IMR-90 (cell line): ENCODE measurements at regions not wholly inside any gene's neighbourhood (a gene's known extent, or its start where the extent isn't known, plus 50 kb on each side); places are given as distances from the start of the nearest gene placed in this dataset.

Experiments
- ATAC-seq: fragments of 200-7000 bp; cut with Tn5 transposase; 2 replicates; pipeline ENCODE4 v1.9.1; 2020; ENCODE audit warnings: low read depth, mild to moderate bottlenecking, moderate library complexity
- BruUV-seq: library from RNA; stranded (reverse); fragments of 400-500 nt; replicated peaks from 2 replicates; lab custom pipeline; 2021; lab: Mats Ljungman, UMichigan
- CTCF ChIA-PET: fragments of 300-600 bp; formaldehyde crosslinking; extraction: SDS; loops from one replicate; lab custom pipeline; 2021; ENCODE audit warnings: antibody characterized with exemption; lab: Yijun Ruan, JAX
- POLR2A ChIA-PET: fragments of 300-600 bp; sonication (Branson Sonifier 250); formaldehyde crosslinking; loops from one replicate; lab custom pipeline; 2022; ENCODE audit warnings: antibody characterized with exemption; ENCODE audit not compliant: unreplicated experiment; lab: Charles Lee
- DNase-seq: peaks from one replicate; pipeline ENCODE4 v3.0.0; 2013
- H2AFZ ChIP-seq: replicated peaks from 2 replicates; pipeline ENCODE3; 2013; ENCODE audit warnings: low read length, mild to moderate bottlenecking; ENCODE audit not compliant: poor library complexity
- H2AK5ac ChIP-seq: 2 replicates; pipeline ENCODE4 v1.6.1; 2013; ENCODE audit warnings: low read depth, low read length, inconsistent platforms
- H2AK9ac ChIP-seq: replicated peaks from 2 replicates; pipeline ENCODE3; 2013; ENCODE audit warnings: mild to moderate bottlenecking, low read depth, low read length, moderate library complexity; ENCODE audit not compliant: poor library complexity
- H2BK120ac ChIP-seq: 2 replicates; pipeline ENCODE4 v1.6.1; 2013; ENCODE audit warnings: low read depth, low read length, inconsistent platforms
- H2BK15ac ChIP-seq: 3 replicates; pipeline ENCODE4 v1.6.1; 2013; ENCODE audit warnings: low read depth, low read length, inconsistent platforms
- H2BK20ac ChIP-seq: 2 replicates; pipeline ENCODE4 v1.6.1; 2013; ENCODE audit warnings: low read depth, mild to moderate bottlenecking, inconsistent platforms, low read length, moderate library complexity
- H2BK5ac ChIP-seq: 2 replicates; pipeline ENCODE4 v1.6.1; 2013; ENCODE audit warnings: mild to moderate bottlenecking, low read depth, low read length, inconsistent platforms; ENCODE audit not compliant: poor library complexity, severe bottlenecking
- H3K14ac ChIP-seq: replicated peaks from 2 replicates; pipeline ENCODE4 v1.6.1; 2013; ENCODE audit warnings: low read depth, low read length, inconsistent platforms
- H3K18ac ChIP-seq: 2 replicates; pipeline ENCODE4 v1.6.1; 2013; ENCODE audit warnings: low read depth, low read length, control low read depth
- H3K23ac ChIP-seq: 2 replicates; pipeline ENCODE4 v1.6.1; 2013; ENCODE audit warnings: low read depth, low read length, inconsistent platforms
- H3K27ac ChIP-seq: 2 replicates; pipeline ENCODE4 v1.5.1; 2013; ENCODE audit warnings: mild to moderate bottlenecking, control low read depth, low read length; ENCODE audit not compliant: insufficient read depth
- H3K27me3 ChIP-seq: 2 replicates; pipeline ENCODE4 v1.6.1; 2013; ENCODE audit warnings: low read length; ENCODE audit not compliant: control insufficient read depth, insufficient read depth
- H3K36me3 ChIP-seq: 2 replicates; pipeline ENCODE4 v1.6.1; 2013; ENCODE audit warnings: low read length, mixed read lengths; ENCODE audit not compliant: control insufficient read depth, insufficient read depth
- H3K4ac ChIP-seq: 2 replicates; pipeline ENCODE4 v1.6.1; 2013; ENCODE audit warnings: low read depth, low read length, inconsistent platforms
- H3K4me1 ChIP-seq: 2 replicates; pipeline ENCODE4 v1.6.1; 2013; ENCODE audit warnings: low read length, mixed read lengths; ENCODE audit not compliant: control insufficient read depth, insufficient read depth
- H3K4me2 ChIP-seq: 2 replicates; pipeline ENCODE4 v1.6.1; 2013; ENCODE audit warnings: low read depth, mild to moderate bottlenecking, control low read depth, low read length, moderate library complexity
- H3K4me3 ChIP-seq: 2 replicates; pipeline ENCODE4 v1.5.1; 2013; ENCODE audit warnings: low read depth, mild to moderate bottlenecking, control low read depth, low read length, moderate library complexity; ENCODE audit not compliant: insufficient read depth
- H3K56ac ChIP-seq: 2 replicates; pipeline ENCODE4 v1.6.1; 2013; ENCODE audit warnings: low read length, inconsistent platforms; ENCODE audit not compliant: insufficient read depth; ENCODE audit errors: extremely low read depth
- H3K79me1 ChIP-seq, 2 experiments: 2 replicates each; pipeline ENCODE4 v1.6.1; 2013; ENCODE audit warnings: low read length in 2 of 2, inconsistent platforms in 1 of 2, low read depth in 1 of 2
- H3K9ac ChIP-seq: 2 replicates; pipeline ENCODE4 v1.6.1; 2013; ENCODE audit warnings: low read depth, low read length, control low read depth
- H3K9me1 ChIP-seq: 2 replicates; pipeline ENCODE4 v1.6.1; 2013; ENCODE audit warnings: low read length, inconsistent platforms; ENCODE audit not compliant: insufficient read depth
- H3K9me3 ChIP-seq: 2 replicates; pipeline ENCODE4 v1.6.1; 2013; ENCODE audit warnings: low read length; ENCODE audit not compliant: control insufficient read depth, insufficient read depth
- H4K20me1 ChIP-seq: 2 replicates; pipeline ENCODE4 v1.6.1; 2013; ENCODE audit warnings: low read length, inconsistent platforms; ENCODE audit not compliant: insufficient read depth
- H4K5ac ChIP-seq: 2 replicates; pipeline ENCODE4 v1.6.1; 2013; ENCODE audit warnings: mild to moderate bottlenecking, low read depth, low read length, control low read depth
- H4K8ac ChIP-seq, 2 experiments: 2 replicates each; pipeline ENCODE4 v1.6.1; 2013; ENCODE audit warnings: low read depth in 2 of 2, low read length in 2 of 2, control low read depth in 1 of 2, inconsistent platforms in 1 of 2
- H4K91ac ChIP-seq: 2 replicates; pipeline ENCODE4 v1.6.1; 2013; ENCODE audit warnings: low read depth, low read length, inconsistent platforms; ENCODE audit not compliant: insufficient read depth
- MAZ ChIP-seq: IDR thresholded peaks from 2 replicates; pipeline ENCODE4 v1.6.1; 2012; ENCODE audit warnings: low read depth, mild to moderate bottlenecking, low read length, improper control_type of control experiment, moderate library complexity, borderline replicate concordance
- MXI1 ChIP-seq: IDR thresholded peaks from 2 replicates; pipeline ENCODE4 v1.6.1; 2012; ENCODE audit warnings: low read depth, mild to moderate bottlenecking, low read length, moderate library complexity, borderline replicate concordance
- NFE2L2 ChIP-seq: fragments of 150-350 bp; IDR thresholded peaks from 2 replicates; pipeline ENCODE4 v1.6.1; 2016; ENCODE audit warnings: low read depth, mild to moderate bottlenecking, low read length
- RAD21 ChIP-seq: IDR thresholded peaks from 2 replicates; pipeline ENCODE4 v1.6.1; 2012; ENCODE audit warnings: low read length, improper control_type of control experiment
- RFX5 ChIP-seq: IDR thresholded peaks from 2 replicates; pipeline ENCODE4 v1.8.0; 2012; ENCODE audit warnings: low read depth, mild to moderate bottlenecking, low read length, moderate library complexity
- SMC3 ChIP-seq: fragments of 150-350 bp; IDR thresholded peaks from 2 replicates; pipeline ENCODE4 v1.6.1; 2016; ENCODE audit warnings: low read depth, mild to moderate bottlenecking, antibody characterized with exemption, low read length, moderate library complexity
- USF2 ChIP-seq: fragments of 150-350 bp; IDR thresholded peaks from 2 replicates; pipeline ENCODE4 v1.6.1; 2017; ENCODE audit warnings: mild to moderate bottlenecking, antibody characterized with exemption, low read length, low read depth
- WGBS, 2 experiments: methylation state at CpG; one replicate each; pipeline versions ENCODE4 v1.1.5 to v1.1.7; 2013; ENCODE audit warnings: missing lambda C conversion rate in 2 of 2; ENCODE audit not compliant: insufficient read length in 1 of 2; ENCODE audit errors: extremely low coverage in 2 of 2; 5-methylcytosine and 5-hydroxymethylcytosine counted together
- dilution Hi-C: fragments of 300-500 bp; cut with HindIII; formaldehyde crosslinking; loops from one replicate; pipeline ENCODE4 v1.14.3; 2018; ENCODE audit warnings: low sequenced_read_pairs; ENCODE audit not compliant: unreplicated experiment
- in situ Hi-C: fragments of 300-500 bp; cut with MboI; formaldehyde crosslinking; loops from 3 replicates; pipeline ENCODE4 v1.14.3; 2019; ENCODE audit warnings: low sequenced_read_pairs, inconsistent platforms, mixed read lengths
- intact Hi-C: fragments of 100-400 bp; cut with micrococcal nuclease; formaldehyde crosslinking; loops from 2 replicates; pipeline ENCODE4 v1.10.0; 2022
- TF ChIP-seq, protein P1 (sequence below): fragments of 150-350 bp; IDR thresholded peaks from 2 replicates; pipeline ENCODE4 v1.6.1; 2016; ENCODE audit warnings: low read depth, mild to moderate bottlenecking, low read length, moderate library complexity, borderline replicate concordance

GRCh38 chr9:1702701-1703100, 312.4 kb upstream of the SMARCA2 start:
- no TSS peak for BruUV-seq
- Histone ChIP-seq H3K79me1 (no peaks in the 10 kb centered on the region), H3K23ac (no peak overlapping the region), H3K14ac (no peak overlapping the region), H2BK20ac (no peak overlapping the region), H3K27me3 (no peaks in the 10 kb centered on the region), H3K27ac (no peak overlapping the region), H3K4me3 (no peak overlapping the region), H2BK15ac (no peak overlapping the region), H2BK5ac (no peak overlapping the region), H4K91ac (no peak overlapping the region), H4K20me1 (no peaks in the 10 kb centered on the region), H3K9ac (no peak overlapping the region), H3K9me1 (no peaks in the 10 kb centered on the region), H3K9me3 (peaks cover 2% of the 10 kb centered on the region; the same call in 1 of the 2 replicates), H3K18ac (no peak overlapping the region), H2AK9ac (no peak overlapping the region), H3K4me1 (no peaks in the 10 kb centered on the region), H4K5ac (no peak overlapping the region), H2AK5ac (no peak overlapping the region), H2BK120ac (no peak overlapping the region), H3K4me2 (no peak overlapping the region), H3K36me3 (no peaks in the 10 kb centered on the region), H3K4ac (no peak overlapping the region), H3K56ac (no peak overlapping the region), H4K8ac (no peak overlapping the region), H2AFZ (no peak overlapping the region)
- ATAC-seq (no peak), DNase-seq (no peak)
- intact Hi-C loops (no loop called here), dilution Hi-C loops (no loop called here), in situ Hi-C loops (no loop called here)
- TF ChIP-seq, protein P1, sequence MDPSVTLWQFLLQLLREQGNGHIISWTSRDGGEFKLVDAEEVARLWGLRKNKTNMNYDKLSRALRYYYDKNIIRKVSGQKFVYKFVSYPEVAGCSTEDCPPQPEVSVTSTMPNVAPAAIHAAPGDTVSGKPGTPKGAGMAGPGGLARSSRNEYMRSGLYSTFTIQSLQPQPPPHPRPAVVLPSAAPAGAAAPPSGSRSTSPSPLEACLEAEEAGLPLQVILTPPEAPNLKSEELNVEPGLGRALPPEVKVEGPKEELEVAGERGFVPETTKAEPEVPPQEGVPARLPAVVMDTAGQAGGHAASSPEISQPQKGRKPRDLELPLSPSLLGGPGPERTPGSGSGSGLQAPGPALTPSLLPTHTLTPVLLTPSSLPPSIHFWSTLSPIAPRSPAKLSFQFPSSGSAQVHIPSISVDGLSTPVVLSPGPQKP, result no peak
- TF ChIP-seq RAD21 (no peak), USF2 (no peak), NFE2L2 (no peak), MXI1 (no peak), MAZ (no peak), SMC3 (no peak), RFX5 (no peak)
- POLR2A ChIA-PET, result no interaction called here
- CTCF ChIA-PET, result no interaction called here
- WGBS, 2 experiments, result no CpG with 5 or more reads among the region's 3 CpGs
